WERI-Rb-1 (cell line): ENCODE measurements at regions not wholly inside any gene's neighbourhood (a gene's known extent, or its start where the extent isn't known, plus 50 kb on each side); places are given as distances from the start of the nearest gene placed in this dataset.

ENCODE experiments used
- DNase-seq: peaks from one replicate; pipeline ENCODE4 v3.0.0-alpha.2; 2020
- H3K27ac ChIP-seq: fragments of 250-450 bp; sonication (Bioruptor Pico); 2 replicates; pipeline ENCODE4 v1.5.1; 2020; ENCODE audit warnings: mild to moderate bottlenecking, moderate library complexity
- H3K27me3 ChIP-seq: fragments of 250-450 bp; sonication (Bioruptor Pico); 2 replicates; pipeline ENCODE4 v1.5.1; 2021; ENCODE audit warnings: mild to moderate bottlenecking, low read depth, moderate library complexity; ENCODE audit not compliant: insufficient read depth, severe bottlenecking
- H3K36me3 ChIP-seq: fragments of 250-450 bp; sonication (Bioruptor Pico); 2 replicates; pipeline ENCODE4 v1.5.1; 2020; ENCODE audit warnings: mild to moderate bottlenecking, moderate library complexity
- H3K4me3 ChIP-seq: 2 replicates; pipeline ENCODE4 v1.5.1; 2011; ENCODE audit warnings: low read depth, mild to moderate bottlenecking, control low read depth, low read length
- H3K9me3 ChIP-seq: fragments of 250-450 bp; sonication (Bioruptor Pico); 2 replicates; pipeline ENCODE4 v1.5.1; 2021; ENCODE audit warnings: mild to moderate bottlenecking, moderate library complexity; ENCODE audit not compliant: severe bottlenecking
- CTCF ChIP-seq: IDR thresholded peaks from 2 replicates; pipeline ENCODE4 v1.5.1; 2011; ENCODE audit warnings: low read depth, mild to moderate bottlenecking, control low read depth, inconsistent platforms, low read length

DNA sequence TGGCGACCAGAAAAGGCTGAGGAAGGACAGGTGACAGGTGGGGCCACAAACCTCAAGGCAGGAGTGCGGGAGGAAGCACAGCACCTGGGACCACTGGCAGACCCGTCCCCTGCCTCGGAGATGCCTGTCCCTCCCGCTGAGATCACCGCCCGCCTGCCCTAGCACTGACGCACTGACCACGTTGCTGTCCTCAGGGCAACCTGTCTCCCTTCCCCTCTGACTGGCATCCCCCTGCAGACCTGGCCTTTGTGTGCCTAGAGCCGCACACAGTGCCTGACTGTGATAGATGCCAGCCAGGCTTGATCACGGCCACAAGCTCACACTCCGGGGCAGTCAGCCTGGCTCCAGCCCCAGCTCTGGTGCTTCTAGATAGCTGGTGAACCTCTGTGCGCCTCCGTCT, 58.4 kb upstream of the EN2 start:
- no peak for DNase-seq
- Histone ChIP-seq H3K27me3 (peaks cover 82% of the 10 kb centered on the region), H3K9me3 (peaks cover 2% of the 10 kb centered on the region), H3K4me3 (no peak overlapping the region), H3K36me3 (no peaks in the 10 kb centered on the region), H3K27ac (no peak overlapping the region)
- TF ChIP-seq CTCF, result no peak

DNA sequence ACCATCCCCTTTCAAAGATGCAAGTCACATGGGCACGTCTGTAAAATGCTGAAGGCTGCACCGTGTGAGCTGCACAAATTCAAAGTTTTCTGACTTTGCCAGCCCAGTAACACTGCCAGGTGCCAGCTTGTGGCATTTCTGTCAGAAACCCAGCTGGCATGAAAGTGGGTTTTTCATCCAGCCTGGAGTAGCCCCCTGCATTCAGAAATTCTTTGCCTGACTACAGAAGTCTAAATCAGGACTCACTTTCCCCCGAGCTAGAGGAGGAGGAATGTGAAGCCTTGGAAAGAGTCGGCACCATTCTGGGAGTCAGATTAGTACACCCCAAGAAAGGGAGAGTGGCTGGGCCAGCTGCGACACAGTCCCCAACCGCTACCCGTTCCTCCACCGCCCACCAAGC, 56.7 kb upstream of the EN2 start:
- Histone ChIP-seq H3K27ac (no peak overlapping the region), H3K27me3 (peaks cover 85% of the 10 kb centered on the region), H3K9me3 (peaks cover 2% of the 10 kb centered on the region), H3K4me3 (no peak overlapping the region), H3K36me3 (no peaks in the 10 kb centered on the region)
- no peak for DNase-seq
- no peak for TF ChIP-seq CTCF

DNA sequence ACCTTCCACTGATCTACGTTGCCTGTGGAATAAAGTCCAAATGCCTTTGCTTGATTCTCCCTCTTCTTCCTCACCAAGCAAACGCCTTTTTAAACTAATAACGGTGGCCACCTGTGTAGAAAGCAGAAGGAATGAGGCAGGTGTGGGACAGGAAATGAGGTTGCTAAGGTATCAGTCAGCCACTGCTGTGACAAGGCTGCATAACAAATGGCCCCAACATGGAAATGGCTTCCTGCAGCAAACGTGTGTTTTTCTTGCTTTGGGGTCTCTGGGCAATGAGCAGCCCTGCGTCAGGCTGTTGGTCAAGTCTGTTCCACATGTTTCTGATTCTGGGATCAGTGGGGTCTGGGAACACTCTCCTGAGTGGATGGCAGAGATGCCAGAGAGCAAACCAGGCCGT, 56.0 kb upstream of the EN2 start:
- no peaks in the 10 kb centered on the region for H3K36me3 ChIP-seq
- no peak for TF ChIP-seq CTCF
- DNase-seq, result no peak
- H3K27ac ChIP-seq, result no peak overlapping the region
- peaks cover 2% of the 10 kb centered on the region for H3K9me3 ChIP-seq
- no peak overlapping the region for H3K4me3 ChIP-seq
- H3K27me3 ChIP-seq, result peaks cover 87% of the 10 kb centered on the region

GRCh38 chr7:155402941-155403340, 55.0 kb upstream of the EN2 start:
- H3K4me3 ChIP-seq, result no peak overlapping the region
- H3K36me3 ChIP-seq, result no peaks in the 10 kb centered on the region
- H3K9me3 ChIP-seq, result peaks cover 2% of the 10 kb centered on the region
- peaks cover 80% of the 10 kb centered on the region for H3K27me3 ChIP-seq
- DNase-seq, result no peak
- TF ChIP-seq CTCF, result no peak
- H3K27ac ChIP-seq, result no peak overlapping the region

- Histone ChIP-seq H3K9me3 (peaks cover 2% of the 10 kb centered on the region), H3K4me3 (no peak overlapping the region), H3K27me3 (peaks cover 78% of the 10 kb centered on the region), H3K27ac (no peak overlapping the region), H3K36me3 (no peaks in the 10 kb centered on the region)
- no peak for DNase-seq
- no peak for TF ChIP-seq CTCF
Measured at GRCh38 chr7:155404976-155405375, 53.0 kb upstream of the EN2 start.
